BE2C (cell line): ENCODE measurements at regions not wholly inside any gene's neighbourhood (a gene's known extent, or its start where the extent isn't known, plus 50 kb on each side); places are given as distances from the start of the nearest gene placed in this dataset.

Experiments used
- DNase-seq: peaks from one replicate; pipeline ENCODE4 v3.0.0-alpha.2; 2020
- H3K27me3 ChIP-seq: fragments of 250-450 bp; sonication (Bioruptor Pico); 2 replicates; pipeline ENCODE4 v1.5.1; 2020; ENCODE audit warnings: mild to moderate bottlenecking
- H3K36me3 ChIP-seq: fragments of 250-450 bp; sonication (Bioruptor Pico); 2 replicates; pipeline ENCODE4 v1.5.1; 2020; ENCODE audit warnings: mild to moderate bottlenecking
- H3K4me1 ChIP-seq: fragments of 250-450 bp; sonication (Bioruptor Pico); 2 replicates; pipeline ENCODE4 v1.5.1; 2020
- H3K4me3 ChIP-seq: 2 replicates; pipeline ENCODE4 v1.5.1; 2011; ENCODE audit warnings: low read depth, low read length
- H3K9me3 ChIP-seq: fragments of 250-450 bp; sonication (Bioruptor Pico); 2 replicates; pipeline ENCODE4 v1.5.1; 2020
- TF ChIP-seq, protein P1 (sequence below): IDR thresholded peaks from 2 replicates; pipeline ENCODE4 v1.5.1; 2012; ENCODE audit warnings: mild to moderate bottlenecking, low read depth, low read length

DNA sequence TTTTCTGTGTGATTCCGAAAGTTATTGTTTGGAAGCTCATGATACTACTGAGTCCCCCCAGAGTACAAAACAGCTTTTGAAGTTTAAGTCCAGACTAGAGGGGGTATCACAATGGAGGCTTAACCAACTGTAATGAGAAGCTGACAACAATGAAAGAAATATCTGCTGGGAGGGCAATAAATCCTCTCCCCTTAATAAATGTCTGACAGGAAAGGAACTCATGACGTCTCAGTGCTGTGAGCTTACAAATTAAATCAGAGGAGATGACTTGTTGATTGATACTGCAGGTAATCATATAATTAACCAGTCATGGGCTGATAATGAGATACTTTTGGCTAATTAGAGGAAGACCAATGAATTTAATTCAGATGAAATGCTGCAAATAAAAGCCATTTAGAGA is 102.6 kb upstream of the WDR11 start:
- Histone ChIP-seq H3K4me1 (peaks cover 4% of the 10 kb centered on the region), H3K27me3 (peaks cover 4% of the 10 kb centered on the region), H3K4me3 (no peak overlapping the region), H3K36me3 (no peaks in the 10 kb centered on the region), H3K9me3 (no peaks in the 10 kb centered on the region)
- TF ChIP-seq, protein P1, sequence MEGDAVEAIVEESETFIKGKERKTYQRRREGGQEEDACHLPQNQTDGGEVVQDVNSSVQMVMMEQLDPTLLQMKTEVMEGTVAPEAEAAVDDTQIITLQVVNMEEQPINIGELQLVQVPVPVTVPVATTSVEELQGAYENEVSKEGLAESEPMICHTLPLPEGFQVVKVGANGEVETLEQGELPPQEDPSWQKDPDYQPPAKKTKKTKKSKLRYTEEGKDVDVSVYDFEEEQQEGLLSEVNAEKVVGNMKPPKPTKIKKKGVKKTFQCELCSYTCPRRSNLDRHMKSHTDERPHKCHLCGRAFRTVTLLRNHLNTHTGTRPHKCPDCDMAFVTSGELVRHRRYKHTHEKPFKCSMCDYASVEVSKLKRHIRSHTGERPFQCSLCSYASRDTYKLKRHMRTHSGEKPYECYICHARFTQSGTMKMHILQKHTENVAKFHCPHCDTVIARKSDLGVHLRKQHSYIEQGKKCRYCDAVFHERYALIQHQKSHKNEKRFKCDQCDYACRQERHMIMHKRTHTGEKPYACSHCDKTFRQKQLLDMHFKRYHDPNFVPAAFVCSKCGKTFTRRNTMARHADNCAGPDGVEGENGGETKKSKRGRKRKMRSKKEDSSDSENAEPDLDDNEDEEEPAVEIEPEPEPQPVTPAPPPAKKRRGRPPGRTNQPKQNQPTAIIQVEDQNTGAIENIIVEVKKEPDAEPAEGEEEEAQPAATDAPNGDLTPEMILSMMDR, result no peak
- DNase-seq, result no peak

DNA sequence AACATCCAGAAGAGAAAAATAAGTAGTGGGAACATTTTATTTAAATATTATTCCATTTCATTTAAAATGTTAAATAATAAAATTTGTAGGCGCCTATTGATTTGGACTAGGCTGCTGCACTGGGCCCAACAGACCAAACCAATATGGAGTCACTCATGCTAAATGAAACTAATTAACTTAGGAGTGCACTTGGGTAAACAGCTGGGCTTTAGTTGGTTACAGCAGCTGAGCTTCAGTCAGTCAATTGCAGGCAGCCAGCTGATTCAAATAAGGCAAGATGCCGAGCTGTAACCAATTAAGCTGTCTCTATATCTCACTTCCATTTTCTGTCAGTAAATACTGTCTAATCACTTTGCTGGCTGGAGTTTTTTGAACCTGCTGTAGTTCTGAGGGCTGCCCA is 102.1 kb upstream of the WDR11 start:
- H3K4me1 ChIP-seq, result peaks cover 4% of the 10 kb centered on the region
- H3K27me3 ChIP-seq, result peaks cover 4% of the 10 kb centered on the region
- TF ChIP-seq, protein P1, result no peak
- no peaks in the 10 kb centered on the region for H3K36me3 ChIP-seq
- H3K9me3 ChIP-seq, result no peaks in the 10 kb centered on the region
- DNase-seq, result no peak
- H3K4me3 ChIP-seq, result no peak overlapping the region

GRCh38 chr10:120749856-120750566 is 101.2 kb upstream of the WDR11 start:
- H3K9me3 ChIP-seq, result no peaks in the 10 kb centered on the region
- peaks cover 4% of the 10 kb centered on the region for H3K4me1 ChIP-seq
- TF ChIP-seq, protein P1, result no peak
- peaks cover 3% of the 10 kb centered on the region for H3K27me3 ChIP-seq
- DNase-seq, result no peak
- H3K36me3 ChIP-seq, result no peaks in the 10 kb centered on the region
- no peak overlapping the region for H3K4me3 ChIP-seq

DNA sequence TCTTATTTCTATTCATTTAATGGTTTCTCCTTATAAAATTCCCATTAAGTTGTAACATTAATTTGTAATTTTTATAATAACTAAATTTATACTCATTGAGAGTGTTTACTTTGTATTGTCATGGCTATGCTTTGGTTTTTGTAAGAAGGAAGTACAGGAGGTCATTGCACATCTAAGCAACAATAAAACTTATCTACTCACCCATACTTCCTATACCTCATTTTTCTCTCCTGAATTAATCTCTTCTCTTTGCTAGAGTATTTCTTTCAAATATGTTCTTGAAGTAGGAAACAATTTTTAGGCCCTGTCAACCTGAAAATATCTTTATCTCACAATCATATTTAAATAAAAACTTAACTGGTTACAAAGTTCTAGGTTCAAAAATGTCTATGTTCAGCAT is 95.4 kb upstream of the WDR11 start:
- TF ChIP-seq, protein P1, result no peak
- no peak for DNase-seq
- Histone ChIP-seq H3K36me3 (no peaks in the 10 kb centered on the region), H3K9me3 (no peaks in the 10 kb centered on the region), H3K4me3 (no peak overlapping the region), H3K4me1 (no peaks in the 10 kb centered on the region), H3K27me3 (no peaks in the 10 kb centered on the region; the same call in none of the 2 replicates)

DNA sequence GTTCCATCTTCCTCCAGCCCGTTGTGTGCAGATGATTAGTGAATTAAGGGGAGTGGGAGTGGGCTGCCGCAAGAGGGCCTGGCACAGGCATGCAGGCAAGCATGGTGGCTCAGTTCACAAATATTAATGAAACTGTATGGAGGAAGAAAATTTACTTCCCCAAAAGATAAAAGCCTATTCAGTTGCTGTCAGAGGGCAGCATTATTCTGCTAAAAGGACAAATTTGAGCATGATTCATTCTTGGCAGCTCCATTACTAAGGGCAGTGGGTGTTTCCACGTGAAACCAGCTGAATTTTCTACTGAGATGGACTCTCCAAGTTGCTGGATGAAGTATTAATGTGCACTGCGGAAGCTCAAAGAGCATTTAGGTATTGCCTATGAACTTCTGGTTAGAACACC is 90.9 kb upstream of the WDR11 start:
- Histone ChIP-seq H3K27me3 (no peaks in the 10 kb centered on the region; the same call in 1 of the 2 replicates), H3K36me3 (no peaks in the 10 kb centered on the region), H3K9me3 (no peaks in the 10 kb centered on the region), H3K4me3 (no peak overlapping the region), H3K4me1 (no peaks in the 10 kb centered on the region)
- DNase-seq, result no peak
- TF ChIP-seq, protein P1, result no peak

GRCh38 chr10:120761951-120762350 is 89.2 kb upstream of the WDR11 start:
- no peaks in the 10 kb centered on the region for H3K9me3 ChIP-seq
- no peaks in the 10 kb centered on the region for H3K4me1 ChIP-seq
- TF ChIP-seq, protein P1, result no peak
- DNase-seq, result no peak
- no peaks in the 10 kb centered on the region; the same call in 1 of the 2 replicates for H3K27me3 ChIP-seq
- no peak overlapping the region for H3K4me3 ChIP-seq
- H3K36me3 ChIP-seq, result no peaks in the 10 kb centered on the region
